ENCODE measurements at regions not wholly inside any gene's neighbourhood (a gene's known extent, or its start where the extent isn't known, plus 50 kb on each side); places are given as distances from the start of the nearest gene placed in this dataset.

DNA sequence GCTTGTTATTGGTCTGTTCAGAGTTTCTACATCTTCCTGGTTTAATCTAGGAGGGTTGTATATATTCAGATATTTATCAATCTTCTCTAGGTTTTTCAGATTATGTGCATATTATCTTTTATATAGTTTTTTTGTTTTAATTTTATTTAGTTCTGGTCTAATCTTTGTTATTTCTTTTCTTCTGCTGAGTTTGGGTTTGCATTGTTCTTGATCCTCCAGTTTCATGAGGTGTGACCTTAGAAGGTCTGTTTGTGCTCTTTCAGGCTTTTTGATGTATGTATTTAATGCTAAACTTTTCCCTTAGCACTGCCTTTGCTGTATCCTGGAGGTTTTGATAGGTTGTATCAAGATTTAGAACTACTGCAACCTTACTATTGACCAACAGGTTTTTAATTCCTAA, 117.7 kb downstream of the VPREB1 start:
- no peak for DNase-seq
- no peak overlapping the region for H3K4ac ChIP-seq (ENCODE audit: low read depth, low read length)
- no peak overlapping the region for H2BK15ac ChIP-seq (ENCODE audit: low read depth, low read length)
- H3K79me2 ChIP-seq (ENCODE audit: insufficient read depth, low read length): no peaks in the 10 kb centered on the region
- H3K9ac ChIP-seq (ENCODE audit: extremely low read depth, insufficient read length, low read length): no peak overlapping the region
- no peak overlapping the region for H2BK12ac ChIP-seq (ENCODE audit: insufficient read length, low read depth, low read length)
- Mint-ChIP-seq H3K36me3 (ENCODE audit: insufficient read depth in 1 of 3, low read depth in 3 of 3) (peaks cover 0 to 5% (median 0%) of the 10 kb centered on the region in 3 experiments; a peak in 2 of 7 replicates), H3K4me1 (no peaks in the 10 kb centered on the region), H3K4me3 (no peak overlapping the region), H3K27me3 (ENCODE audit: low read depth) (peaks cover 99% of the 10 kb centered on the region), H3K27ac (no peak overlapping the region), H3K9me3 (peaks cover 2 to 12% of the 10 kb centered on the region in 2 experiments; a peak in 3 of 5 replicates)
- no peak overlapping the region for H3K4me2 ChIP-seq (ENCODE audit: insufficient read depth, insufficient read length, low read length)
- no peak overlapping the region for H3T11ph ChIP-seq (ENCODE audit: low read length)
- no peaks in the 10 kb centered on the region for H3K4me1 ChIP-seq (ENCODE audit: insufficient read depth, low read length)
- no peaks in the 10 kb centered on the region for H3K23me2 ChIP-seq (ENCODE audit: insufficient read length, low read depth, low read length, poor library complexity, severe bottlenecking)
- no peak overlapping the region for H3K27ac ChIP-seq (ENCODE audit: insufficient read length, low read depth, low read length)
- no peak overlapping the region for H2BK120ac ChIP-seq (ENCODE audit: low read depth, low read length, poor library complexity, severe bottlenecking)
- no peak overlapping the region for H4K8ac ChIP-seq (replicated peaks; ENCODE audit: insufficient read length, low read depth, low read length)
- H2BK20ac ChIP-seq (ENCODE audit: low read depth, low read length, poor library complexity, severe bottlenecking): no peak overlapping the region
- H2AFZ ChIP-seq (ENCODE audit: low read length): no peak overlapping the region
- H3K14ac ChIP-seq (ENCODE audit: insufficient read depth, low read length): no peak overlapping the region
- H3K23ac ChIP-seq (ENCODE audit: insufficient read length, low read depth, low read length): no peak overlapping the region
- H4K20me1 ChIP-seq (ENCODE audit: control insufficient read depth, insufficient read depth, insufficient read length): no peaks in the 10 kb centered on the region
- H3K9me3 ChIP-seq (ENCODE audit: control insufficient read depth, low read depth, low read length): no peaks in the 10 kb centered on the region
- H3K27me3 ChIP-seq (ENCODE audit: insufficient read depth, low read length): peaks cover 58% of the 10 kb centered on the region
- no peak overlapping the region for H4K91ac ChIP-seq (ENCODE audit: insufficient read length, low read depth, low read length)
- H3K79me1 ChIP-seq (ENCODE audit: insufficient read depth, low read depth, low read length, poor library complexity, severe bottlenecking): no peaks in the 10 kb centered on the region
- H3K18ac ChIP-seq (ENCODE audit: insufficient read length, low read depth, low read length): no peak overlapping the region
- no peak overlapping the region for H3K56ac ChIP-seq (ENCODE audit: insufficient read length, low read depth, low read length)
- no peak overlapping the region for H4K5ac ChIP-seq (ENCODE audit: insufficient read length, low read depth, low read length)
- H2BK5ac ChIP-seq (ENCODE audit: insufficient read length, low read length): no peak overlapping the region
- TF ChIP-seq, protein P1, sequence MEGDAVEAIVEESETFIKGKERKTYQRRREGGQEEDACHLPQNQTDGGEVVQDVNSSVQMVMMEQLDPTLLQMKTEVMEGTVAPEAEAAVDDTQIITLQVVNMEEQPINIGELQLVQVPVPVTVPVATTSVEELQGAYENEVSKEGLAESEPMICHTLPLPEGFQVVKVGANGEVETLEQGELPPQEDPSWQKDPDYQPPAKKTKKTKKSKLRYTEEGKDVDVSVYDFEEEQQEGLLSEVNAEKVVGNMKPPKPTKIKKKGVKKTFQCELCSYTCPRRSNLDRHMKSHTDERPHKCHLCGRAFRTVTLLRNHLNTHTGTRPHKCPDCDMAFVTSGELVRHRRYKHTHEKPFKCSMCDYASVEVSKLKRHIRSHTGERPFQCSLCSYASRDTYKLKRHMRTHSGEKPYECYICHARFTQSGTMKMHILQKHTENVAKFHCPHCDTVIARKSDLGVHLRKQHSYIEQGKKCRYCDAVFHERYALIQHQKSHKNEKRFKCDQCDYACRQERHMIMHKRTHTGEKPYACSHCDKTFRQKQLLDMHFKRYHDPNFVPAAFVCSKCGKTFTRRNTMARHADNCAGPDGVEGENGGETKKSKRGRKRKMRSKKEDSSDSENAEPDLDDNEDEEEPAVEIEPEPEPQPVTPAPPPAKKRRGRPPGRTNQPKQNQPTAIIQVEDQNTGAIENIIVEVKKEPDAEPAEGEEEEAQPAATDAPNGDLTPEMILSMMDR (conservative IDR thresholded peaks at IDR 0.05): no peak
- H2AK5ac ChIP-seq (ENCODE audit: insufficient read length, low read length): no peak overlapping the region
